ENCODE measurements at regions not wholly inside any gene's neighbourhood (a gene's known extent, or its start where the extent isn't known, plus 50 kb on each side); places are given as distances from the start of the nearest gene placed in this dataset.
"Not testable (repeated sequence)": the region's sequence is repeated elsewhere in the genome, so short reads cannot be mapped to it uniquely, and the experiment has no call there.

GRCh38 chr1:73854527-73854926, 343.4 kb downstream of the LRRIQ3 start:
- no peak for DNase-seq (ENCODE audit: low read depth, low spot score)

- no peak for DNase-seq (ENCODE audit: low read depth, low spot score)
Observed at GRCh38 chr1:73842436-73842835, 355.5 kb downstream of the LRRIQ3 start.

DNA sequence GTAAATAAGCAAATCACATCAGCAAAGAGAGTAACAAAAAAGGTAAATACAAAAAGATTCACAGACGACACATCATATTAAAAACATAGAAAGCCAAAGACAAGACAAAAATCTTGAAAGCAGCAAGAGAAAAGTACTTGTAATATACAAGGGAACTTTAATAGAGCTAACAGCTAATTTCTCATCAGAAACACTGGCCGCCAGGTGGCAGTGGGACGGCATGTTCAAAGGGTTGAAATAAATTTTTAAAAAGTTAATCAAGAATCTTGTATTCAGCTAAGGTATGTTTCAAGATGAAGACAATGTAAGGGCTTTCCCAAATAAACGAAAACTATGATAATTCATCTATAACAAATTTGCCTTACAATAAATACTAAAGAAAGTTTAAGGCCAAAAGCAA, 358.1 kb downstream of the LRRIQ3 start:
- no peak for DNase-seq (ENCODE audit: low read depth, low spot score)

DNA sequence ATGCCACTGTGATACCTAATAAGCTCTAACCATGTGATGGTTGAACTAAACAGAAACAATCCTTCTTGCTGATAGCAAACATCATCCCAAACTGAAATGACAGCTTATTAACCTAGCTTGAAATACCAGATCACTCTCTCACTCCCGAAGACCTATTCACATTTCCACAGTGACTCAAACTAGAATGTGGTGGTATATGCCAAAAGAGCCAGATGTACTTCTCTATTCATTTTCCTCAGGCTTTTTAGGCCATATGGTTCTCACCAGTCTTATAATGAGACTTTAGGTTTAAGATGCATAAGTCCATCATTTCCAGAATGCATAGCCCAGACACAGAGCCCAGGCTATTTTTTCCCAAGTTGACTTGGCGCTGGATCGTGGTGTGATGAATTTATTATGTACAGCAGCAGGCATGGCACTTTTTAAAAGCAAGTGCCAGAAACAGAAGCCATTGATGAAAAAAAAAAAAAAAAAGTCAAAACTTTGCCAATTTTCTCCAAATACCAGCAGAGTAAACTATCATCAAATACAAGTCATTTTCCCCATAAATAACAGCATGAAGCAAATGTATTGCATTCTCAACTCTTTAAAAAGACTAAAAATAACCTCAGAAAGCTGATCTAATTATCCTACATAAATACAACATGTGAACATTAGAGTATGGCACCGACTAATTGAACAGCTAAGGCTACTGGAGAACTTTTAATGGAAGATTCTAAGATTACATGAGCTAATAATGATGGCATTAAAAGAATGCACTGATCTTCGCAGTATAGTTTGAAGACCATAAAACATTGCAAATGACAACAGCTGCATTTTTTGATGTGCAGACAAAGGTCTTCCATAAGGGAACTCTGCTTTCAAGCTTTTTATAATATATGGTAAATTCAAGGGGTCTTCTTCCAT, 365.4 kb downstream of the LRRIQ3 start:
- no peak for DNase-seq (ENCODE audit: low read depth, low spot score)

DNA sequence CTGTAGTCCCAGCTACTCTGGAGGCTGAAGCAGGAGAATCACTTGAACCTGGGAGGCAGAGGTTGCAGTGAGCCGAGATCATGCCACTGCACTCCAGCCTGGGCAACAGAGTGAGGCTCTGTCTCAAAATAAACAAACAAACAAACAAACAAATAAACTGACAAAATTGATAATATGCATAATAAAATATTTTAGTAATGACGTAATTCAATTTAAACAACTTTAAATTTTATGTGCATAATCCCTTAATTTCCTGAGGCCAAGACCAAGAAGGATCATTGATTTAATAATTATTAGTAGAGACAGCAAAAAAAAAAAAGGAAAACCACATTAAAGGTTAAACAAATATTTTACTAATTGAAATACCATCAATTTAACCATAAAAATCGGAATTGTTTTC, 370.7 kb downstream of the LRRIQ3 start:
- not testable (repeated sequence) for DNase-seq (ENCODE audit: low read depth, low spot score)

- no peak for DNase-seq (ENCODE audit: low read depth, low spot score)
Observed at GRCh38 chr1:73824065-73824464, 373.9 kb downstream of the LRRIQ3 start.

DNA sequence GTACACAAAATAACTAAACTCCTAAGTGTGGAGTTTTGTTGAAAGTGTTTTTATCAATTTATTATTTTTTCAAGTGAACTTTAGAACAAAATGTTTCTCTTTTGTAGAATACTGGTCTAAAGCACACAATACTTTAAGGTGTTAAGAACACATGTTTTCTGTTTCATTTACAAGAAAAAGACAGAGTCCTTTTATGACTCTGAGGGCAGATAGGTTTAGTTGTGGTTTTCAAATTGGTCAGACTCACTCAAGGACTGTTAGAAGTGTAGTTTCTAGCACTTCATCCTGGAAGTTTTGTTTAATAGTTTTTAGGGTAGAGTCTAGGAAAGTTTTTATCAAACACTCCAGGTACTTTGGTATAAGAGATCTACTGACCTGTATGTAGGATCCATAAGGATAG, 376.5 kb downstream of the LRRIQ3 start:
- no peak for DNase-seq (ENCODE audit: low read depth, low spot score)

- DNase-seq (ENCODE audit: low read depth, low spot score) = no peak
Observed at GRCh38 chr1:73820843-73821242, 377.1 kb downstream of the LRRIQ3 start.

DNA sequence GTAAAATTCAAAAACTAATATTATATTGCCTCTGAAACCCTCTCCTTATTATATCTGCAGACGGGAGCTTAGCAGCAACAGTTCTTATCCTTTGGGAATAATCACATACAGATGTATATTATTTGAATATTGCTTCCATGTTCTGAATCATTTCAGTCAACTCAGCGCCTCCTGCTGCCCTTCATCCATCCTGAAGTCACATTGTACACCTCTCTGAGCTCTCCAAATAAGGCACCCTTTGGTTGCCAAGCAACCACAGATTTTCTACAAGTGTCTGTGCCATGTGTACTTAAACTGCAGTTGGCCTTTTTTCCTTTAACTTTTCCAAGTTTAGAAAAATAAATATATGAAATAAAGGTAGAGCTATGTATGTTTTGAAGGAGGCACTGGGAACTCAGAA, 384.3 kb downstream of the LRRIQ3 start:
- DNase-seq (ENCODE audit: low read depth, low spot score) = no peak

DNA sequence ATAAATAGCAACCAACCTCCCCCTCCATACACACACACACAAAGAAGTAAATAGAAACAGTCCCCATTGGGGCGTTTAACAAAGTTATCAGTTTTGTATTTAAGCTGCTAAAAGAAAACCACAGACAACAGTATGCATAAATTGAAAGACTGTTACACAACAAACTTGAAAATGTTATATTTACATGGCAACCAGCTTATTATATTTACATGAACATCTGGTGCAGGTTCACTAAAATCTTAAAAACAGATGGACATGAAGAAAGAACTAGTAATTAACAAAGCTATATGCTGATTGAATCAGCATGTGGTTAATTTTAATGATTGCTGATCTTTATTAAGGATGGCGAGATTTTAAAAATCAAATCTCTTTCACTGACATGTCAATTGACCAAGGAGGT, 384.7 kb downstream of the LRRIQ3 start:
- no peak for DNase-seq (ENCODE audit: low read depth, low spot score)

- DNase-seq (ENCODE audit: low read depth, low spot score) = no peak
Observed at GRCh38 chr1:73811798-73812197, 386.2 kb downstream of the LRRIQ3 start.

GRCh38 chr1:73804935-73805334, 393.0 kb downstream of the LRRIQ3 start:
- DNase-seq (ENCODE audit: low read depth, low spot score) = no peak

DNA sequence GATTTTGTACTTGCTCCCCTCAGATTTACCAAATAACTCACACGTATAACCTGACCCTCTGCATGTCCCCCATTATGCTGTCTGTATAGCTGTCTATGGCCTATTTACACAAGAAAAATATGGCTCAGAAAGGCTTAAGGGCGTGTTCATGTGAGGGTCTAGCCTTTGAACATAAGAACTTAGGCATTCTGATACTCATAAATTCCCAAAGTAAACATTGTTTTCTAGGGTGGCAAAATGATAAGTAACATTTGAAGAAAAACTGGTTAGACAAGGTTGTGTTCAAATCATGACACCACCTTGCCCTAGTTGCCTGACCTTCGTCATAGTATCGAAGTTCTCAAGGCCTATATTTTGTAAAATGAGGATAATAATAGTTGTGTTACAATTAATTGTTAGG, 394.6 kb downstream of the LRRIQ3 start:
- DNase-seq (ENCODE audit: low read depth, low spot score) = no peak

DNA sequence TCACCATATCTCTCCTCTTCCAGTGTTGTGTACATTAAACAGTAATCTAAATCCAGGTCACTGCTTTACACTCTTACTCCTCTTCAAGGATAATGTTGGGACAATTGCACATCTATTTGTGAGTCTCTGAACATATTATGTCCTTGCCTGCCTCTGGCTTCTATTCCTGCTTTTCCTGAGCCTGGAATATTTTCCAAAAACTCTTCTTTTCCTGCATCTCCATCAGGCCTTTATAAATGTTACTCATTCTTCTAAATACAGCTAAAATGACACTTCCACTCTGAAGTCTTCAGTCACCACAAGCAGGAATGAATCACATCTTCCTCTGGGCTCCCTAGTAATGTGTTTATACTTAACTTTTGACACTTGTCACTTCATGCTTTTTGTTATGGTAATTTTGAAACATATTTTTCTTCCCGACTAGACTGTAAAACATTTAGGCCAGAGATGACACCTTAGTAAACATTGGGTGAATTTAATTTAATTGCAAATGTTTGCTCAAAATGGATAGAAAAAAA, 396.0 kb downstream of the LRRIQ3 start:
- DNase-seq (ENCODE audit: low read depth, low spot score) = no peak

- DNase-seq (ENCODE audit: low read depth, low spot score) = no peak
Observed at GRCh38 chr1:73800376-73800775, 397.6 kb downstream of the LRRIQ3 start.

DNA sequence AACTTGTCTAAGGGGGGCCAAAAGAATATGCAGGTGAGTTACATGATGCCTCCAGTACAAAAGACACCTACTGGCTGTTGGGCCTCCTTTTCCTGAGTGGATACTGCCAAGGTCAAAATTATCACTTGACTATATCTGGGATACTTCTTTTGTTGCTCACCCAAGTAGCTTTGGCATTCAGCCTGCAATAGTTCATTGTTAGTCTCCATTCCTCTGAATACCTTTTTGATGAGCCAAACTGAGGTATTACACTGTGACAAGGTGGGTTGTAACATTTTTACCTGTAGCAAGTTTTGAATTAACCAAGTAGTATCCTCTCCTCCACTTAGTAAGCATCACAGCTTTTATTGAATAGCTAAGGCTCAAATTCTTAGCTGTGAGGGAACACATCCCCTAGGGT, 408.0 kb downstream of the LRRIQ3 start:
- no peak for DNase-seq (ENCODE audit: low read depth, low spot score)

- DNase-seq (ENCODE audit: low read depth, low spot score) = no peak
Observed at GRCh38 chr1:73784026-73784425, 413.9 kb downstream of the LRRIQ3 start.

- peak; percentile 4 for DNase-seq (ENCODE audit: low read depth, low spot score)
Observed at GRCh38 chr1:73783352-73783751, 414.6 kb downstream of the LRRIQ3 start.

DNA sequence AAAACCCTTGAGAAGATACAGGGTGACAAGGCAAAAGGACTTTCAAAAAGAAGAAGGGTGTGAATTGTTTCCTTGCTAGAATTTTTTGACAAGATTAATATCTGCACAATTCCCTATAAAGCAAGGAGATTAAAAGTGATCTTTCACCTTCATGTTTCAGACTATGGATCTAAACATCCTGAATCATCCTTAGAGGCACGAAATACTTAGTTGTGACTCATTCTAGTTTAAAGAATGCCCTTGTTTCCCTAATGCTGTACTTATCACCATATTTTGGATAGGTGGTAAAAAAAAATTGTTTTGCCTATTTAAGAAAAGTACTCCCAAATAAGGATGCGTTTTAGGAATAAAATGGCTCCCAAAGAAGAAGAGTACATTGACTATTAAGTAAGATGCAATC, 415.1 kb downstream of the LRRIQ3 start:
- no peak for DNase-seq (ENCODE audit: low read depth, low spot score)

DNA sequence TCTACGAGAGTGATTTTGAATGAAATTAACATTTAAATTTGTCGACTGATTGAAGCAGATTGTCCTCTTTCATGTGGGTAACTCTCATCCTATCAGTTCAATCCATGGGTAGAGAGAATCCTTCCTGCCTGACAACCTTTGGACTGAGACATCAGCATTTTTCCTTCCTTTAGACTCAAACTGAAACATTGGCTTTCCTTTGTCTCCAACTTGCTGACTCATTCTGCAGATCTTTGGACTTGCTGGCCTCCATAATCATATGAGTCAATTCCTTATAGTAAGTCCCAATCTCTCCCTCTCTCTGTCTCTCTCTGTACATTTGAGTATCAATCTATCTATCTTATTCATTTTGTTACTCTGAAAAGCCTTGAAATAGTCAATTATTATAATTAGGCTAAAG, 416.7 kb downstream of the LRRIQ3 start:
- no peak for DNase-seq (ENCODE audit: low read depth, low spot score)

DNA sequence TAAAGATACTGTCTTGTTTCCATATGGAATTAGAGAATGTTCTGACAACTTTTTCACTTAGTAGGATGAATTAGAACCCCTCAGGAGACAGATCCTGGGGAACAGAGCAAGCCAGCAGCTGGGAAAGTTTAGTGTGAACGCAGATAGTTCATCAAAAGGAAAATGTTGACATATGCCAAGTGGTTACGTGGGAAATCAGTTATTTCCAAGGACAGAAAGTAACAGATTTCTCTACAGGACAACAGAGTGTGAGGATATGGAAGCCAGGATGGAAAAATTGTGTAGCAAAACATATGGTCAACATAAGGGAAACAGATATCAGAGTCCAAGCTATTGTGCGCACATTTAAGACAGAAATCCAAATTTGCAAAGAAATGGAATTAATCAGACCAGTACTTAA, 419.5 kb downstream of the LRRIQ3 start:
- DNase-seq (ENCODE audit: low read depth, low spot score) = no peak

GRCh38 chr1:73775896-73776295, 422.1 kb downstream of the LRRIQ3 start:
- DNase-seq (ENCODE audit: low read depth, low spot score) = no peak

GRCh38 chr1:73772941-73773340, 425.0 kb downstream of the LRRIQ3 start:
- DNase-seq (ENCODE audit: low read depth, low spot score) = no peak
